GM21529 (cell line): ENCODE measurements at regions not wholly inside any gene's neighbourhood (a gene's known extent, or its start where the extent isn't known, plus 50 kb on each side); places are given as distances from the start of the nearest gene placed in this dataset.

ENCODE experiments used
- ATAC-seq: cut with Tn5 transposase; IDR thresholded peaks from one replicate; pipeline ENCODE4 v1.9.1; 2021; ENCODE audit not compliant: unreplicated experiment

DNA sequence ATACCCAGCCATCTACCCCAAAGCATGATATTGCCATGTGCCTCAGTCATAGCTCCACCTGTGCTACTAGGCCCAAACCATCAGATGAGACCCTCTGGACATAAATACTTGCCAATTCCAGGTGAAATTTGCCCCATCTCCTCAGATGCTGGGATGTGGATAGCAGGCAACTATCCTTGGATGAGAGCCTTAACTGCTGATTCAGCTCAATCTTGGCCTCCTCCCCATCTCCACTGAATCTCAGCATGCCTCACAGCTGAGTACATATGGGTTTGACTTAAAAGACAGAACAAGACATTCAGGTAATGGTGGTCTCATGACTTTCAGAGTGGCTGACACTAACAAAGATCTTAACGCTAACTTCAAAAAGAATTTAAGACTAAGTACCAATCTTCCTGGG, 50.8 kb upstream of the KLHL13 start:
- ATAC-seq, result no peak

DNA sequence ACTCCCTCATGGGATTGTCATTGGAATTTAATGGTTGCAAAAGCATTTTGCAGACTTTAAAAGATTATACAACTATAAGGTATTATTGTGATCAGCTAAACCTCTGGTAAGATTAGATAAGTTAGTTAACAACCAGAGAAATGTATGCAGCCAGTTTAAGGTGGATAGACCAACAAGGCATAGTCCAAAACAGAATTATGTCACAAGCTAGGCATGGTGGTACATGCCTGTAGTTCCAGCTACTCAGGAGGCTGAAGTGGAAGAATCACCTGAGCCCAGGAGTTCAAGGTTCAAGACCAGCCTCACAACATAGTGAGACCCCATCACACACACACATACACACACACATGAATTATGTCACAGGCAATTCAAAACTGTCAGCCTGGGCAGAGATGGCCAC, 54.7 kb upstream of the KLHL13 start:
- no peak for ATAC-seq

DNA sequence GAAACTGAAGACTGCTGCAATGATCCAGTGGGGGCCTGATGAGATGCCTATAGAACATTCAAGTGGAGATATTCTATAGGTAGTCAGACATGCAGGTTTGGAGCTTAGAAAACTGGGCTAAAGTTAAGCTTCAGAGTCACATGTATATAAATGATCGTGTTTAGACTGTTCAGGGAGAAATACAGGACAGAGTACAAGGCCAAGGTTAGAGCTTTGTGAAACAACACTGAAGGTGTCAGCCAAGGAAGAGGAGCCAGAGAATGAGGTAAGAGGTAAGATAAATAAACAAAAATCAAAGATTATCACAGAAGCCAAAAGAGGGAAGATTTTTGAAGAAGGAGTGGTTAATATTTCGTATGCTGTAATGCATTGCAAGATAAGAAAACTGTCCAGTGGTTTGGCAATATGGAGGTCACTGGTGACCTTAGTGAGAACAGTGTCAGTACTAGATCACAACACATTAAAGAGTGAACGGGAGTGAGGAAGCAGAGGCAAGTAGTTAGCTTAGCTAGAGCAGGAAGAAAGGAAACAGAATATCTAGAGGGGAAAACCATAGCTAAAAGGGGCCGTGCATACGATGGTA, 58.0 kb upstream of the KLHL13 start:
- no peak for ATAC-seq

DNA sequence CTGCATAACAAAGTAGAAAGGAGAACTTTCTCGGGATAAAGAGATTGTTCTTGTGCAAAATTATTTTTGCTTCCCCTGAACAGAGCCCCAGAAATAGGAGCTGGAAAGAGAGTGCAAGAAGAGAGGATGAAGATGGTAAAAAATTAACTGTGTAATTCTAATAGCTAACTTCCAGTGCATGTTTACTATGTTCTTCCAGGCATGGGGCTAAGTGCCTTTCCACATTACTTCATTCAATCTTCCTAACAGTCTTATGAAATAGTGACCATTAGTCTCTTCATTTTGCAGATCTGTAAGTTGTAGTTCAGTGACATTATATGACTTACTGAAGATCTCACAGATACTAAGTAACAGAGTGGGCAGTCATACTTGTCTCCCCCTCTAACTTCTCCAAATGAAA, 61.1 kb upstream of the KLHL13 start:
- no peak for ATAC-seq

DNA sequence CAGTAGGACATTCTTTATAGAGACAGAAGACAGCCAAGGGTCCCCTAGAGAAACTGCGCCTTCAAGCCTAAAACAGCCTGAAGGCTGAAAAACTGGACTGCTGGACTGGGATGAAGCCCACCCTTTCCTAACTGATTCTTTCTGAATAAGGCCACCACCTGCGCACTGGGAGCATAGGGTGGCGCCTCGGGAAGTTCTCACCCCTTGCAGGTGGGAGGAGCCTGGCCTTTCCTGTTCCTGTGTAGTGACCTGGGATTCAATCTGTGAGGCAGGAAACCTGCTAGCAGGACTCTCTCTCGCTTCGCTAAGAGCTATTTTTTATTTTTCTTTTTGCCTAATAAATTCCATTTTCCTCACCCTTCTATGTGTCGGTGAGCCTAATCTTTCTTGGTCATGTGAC, 61.8 kb upstream of the KLHL13 start:
- ATAC-seq, result no peak

DNA sequence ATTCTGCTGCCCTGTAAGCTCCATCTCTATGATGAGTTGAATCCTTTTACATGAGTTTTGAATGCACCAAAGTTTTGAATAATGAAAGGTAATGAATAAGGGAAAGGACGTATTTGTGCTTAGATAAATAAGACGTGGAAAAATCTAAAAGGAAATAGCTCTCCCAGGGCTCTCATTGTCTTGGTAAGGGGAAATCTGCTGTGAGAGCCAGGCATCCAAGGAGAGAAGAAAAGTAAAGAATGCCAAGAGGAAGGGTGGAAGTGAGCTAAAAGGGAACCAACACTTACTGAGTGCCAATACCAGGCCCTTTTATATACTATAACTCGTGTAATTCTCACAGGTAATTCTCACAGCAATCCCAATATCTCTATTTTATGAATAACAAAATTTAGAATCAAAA, 62.6 kb upstream of the KLHL13 start:
- no peak for ATAC-seq

DNA sequence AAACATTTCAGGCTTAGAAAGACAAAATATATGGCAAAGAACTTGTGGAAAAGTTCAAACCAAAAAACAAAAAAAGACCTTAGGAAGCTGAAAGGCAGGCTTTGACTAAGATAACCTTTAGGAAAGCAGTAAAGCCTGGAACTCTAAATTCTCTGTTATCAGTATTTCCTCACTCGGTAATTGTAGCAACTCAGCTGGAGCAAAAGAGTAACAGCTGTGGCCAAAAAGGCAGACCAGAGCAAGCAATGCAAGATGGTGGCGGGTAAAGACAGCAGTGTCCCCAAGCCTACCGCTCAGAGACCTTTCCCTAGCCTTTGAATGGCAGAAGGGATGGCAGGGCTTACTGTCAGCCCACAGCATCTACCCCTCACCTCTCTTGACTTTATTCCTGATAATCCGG, 63.1 kb upstream of the KLHL13 start:
- no peak for ATAC-seq

DNA sequence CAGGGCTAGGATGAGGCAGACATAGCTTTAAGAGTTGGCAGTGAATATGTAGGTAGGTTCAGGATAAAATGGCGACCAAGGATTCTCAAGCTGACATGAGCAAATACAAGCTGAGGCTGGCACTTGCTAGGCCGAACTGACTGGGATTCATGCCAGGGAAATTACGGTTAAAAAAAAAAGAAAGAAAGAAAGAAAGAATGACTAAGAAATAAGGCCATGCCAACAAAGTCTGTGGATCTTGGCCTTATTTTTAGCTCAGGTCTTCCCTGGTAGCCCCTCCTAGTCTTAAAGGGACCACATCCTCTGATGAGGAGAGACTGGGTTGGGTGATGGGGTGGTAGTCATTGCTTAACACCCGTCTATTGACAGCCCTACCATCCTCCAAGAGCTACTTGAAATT, 64.4 kb upstream of the KLHL13 start:
- no peak for ATAC-seq

DNA sequence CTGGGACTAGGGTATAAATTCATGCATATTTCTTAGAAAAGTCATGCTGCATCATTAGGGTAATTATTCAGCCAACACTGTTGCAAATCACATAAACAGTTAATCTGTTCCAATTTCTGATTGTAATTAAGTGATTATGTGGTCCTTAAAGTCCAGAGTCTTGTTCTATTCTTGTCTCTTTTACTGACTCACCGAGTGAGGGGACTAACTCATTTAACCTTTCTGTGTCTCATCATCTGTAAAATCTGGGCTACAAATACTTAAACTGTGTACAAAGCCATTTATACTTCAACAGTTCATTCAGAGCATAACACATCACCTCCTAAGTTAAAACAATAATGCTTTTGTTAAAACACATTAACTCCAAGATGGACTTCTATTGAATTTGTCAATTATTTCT, 65.4 kb upstream of the KLHL13 start:
- no peak for ATAC-seq

DNA sequence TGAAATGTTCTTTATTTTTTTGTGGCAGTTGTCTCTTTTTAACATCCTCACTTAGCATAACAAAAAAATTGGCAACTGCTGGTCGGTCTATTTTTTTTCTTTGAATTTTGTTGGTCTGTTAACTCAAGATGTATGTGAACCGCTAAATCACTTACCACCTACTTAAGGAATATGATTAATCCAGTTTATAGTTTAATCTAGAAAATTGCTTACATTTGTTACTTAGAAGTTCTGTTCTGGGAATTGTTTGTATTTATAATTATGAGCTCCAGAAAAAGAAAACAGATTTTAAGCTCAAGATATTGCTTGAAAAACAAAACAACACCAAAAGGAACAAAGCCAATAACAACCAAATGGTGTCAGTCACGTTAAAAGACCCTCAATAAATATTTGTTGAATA, 66.1 kb upstream of the KLHL13 start:
- no peak for ATAC-seq

DNA sequence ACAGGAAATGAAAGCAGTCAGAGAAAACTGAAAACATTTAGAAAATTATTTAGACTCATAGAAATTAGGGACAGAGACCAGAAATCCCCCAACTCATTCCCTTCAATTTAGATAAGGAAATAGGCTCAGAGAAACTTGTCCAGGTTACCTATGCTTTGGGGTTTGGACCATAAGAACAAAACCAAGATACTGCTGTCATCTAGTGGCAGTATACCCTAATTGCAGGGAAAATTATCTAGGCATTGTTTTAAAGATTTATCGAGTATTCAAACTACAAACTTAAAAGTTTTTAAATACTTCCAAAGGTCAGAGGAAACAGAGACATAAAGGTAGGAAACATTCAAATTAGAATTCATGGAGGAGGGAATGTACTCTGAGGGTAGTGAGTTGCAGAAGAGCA, 67.0 kb upstream of the KLHL13 start:
- no peak for ATAC-seq

DNA sequence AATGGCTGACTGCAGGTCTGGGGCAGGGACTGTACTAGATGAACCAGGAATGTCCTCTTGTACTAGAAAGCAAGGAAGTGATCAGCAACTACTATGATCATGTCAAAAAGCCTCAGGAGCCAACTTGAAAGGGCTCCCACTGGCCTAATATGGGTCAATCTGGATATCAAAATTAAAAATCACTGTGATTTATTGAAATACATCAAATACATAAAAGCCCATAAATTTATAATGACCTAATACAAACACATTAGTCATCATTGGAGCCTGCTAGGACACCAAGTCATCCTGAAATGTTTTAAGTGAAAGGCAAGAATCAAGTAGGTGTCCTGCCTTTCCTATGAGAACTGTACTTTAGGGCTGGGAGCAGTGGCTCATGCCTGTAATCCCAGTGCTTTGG, 70.5 kb upstream of the KLHL13 start:
- ATAC-seq, result no peak

DNA sequence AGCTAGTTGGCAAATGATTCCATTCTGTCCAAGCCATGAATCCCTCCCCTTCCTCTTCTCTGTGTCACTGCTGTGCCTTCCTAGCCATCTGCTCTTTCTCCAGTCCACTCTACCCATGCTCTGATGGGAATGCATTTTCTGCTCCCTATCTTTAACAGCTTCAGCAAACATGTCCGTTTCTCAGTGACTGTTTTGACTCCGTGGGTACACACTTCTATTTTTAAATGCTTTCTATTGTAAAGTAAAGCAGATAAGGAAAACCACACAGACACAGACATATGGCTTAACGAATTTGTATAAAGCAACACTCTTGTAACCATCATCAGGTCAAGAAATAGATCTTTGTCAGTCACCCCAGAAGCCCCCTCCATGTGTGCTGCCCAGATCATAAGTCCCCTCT, 72.4 kb upstream of the KLHL13 start:
- ATAC-seq, result no peak

DNA sequence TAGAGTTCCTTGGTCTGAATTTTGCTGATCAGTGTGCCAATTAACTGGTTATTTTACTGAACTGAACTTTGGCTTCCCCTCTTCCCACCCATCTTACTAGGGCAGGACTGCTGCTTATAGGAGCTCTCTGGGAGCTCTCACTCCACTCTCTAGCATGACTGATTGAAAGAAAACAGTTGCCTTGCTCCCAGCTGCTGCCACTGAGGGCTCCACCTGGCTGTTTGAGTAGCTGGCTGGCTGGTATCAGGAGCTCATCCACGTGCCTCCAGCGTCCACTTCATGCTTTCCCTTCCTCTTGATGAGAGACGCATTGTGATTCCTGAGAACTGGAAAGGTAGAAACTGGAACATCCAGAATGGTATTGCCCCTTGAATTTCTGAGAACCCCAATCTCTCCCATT, 73.0 kb upstream of the KLHL13 start:
- no peak for ATAC-seq

DNA sequence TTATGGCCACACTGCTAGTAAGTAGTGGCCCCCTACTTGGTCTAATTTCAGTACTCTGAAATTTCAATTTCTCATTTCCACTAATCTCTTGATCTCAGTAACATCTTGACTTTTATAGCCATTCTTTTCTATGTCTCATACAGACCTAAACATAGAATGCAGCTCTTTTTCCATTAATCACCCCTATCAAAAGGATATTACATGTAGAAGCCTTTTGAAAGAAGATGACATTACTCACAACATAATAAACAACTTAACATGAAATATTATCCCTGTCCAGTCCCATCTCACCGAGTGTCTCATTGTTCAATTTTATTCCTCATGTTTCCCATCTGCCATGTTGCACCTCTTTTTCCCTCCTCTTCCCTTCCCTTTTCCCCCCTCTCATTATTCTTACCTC, 81.1 kb upstream of the KLHL13 start:
- ATAC-seq, result no peak

DNA sequence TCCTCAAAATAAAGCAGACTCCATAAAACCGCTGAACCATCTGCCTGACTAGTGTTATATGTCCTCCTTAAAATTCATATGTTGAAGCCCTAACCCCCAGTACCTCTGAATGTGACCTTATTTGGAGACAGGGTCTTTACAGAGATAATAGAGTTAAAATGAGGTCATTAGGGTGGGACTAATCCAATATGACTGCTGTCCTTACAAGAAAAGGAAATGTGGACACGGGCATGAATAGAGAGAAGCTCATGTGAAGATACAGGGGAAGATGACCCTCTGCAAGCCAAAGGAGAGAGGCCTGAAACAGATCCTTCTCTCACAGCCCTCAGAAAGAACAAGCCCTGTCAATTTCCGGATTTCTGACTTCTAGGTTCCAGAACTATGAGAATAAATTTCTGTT, 82.0 kb upstream of the KLHL13 start:
- ATAC-seq, result no peak

DNA sequence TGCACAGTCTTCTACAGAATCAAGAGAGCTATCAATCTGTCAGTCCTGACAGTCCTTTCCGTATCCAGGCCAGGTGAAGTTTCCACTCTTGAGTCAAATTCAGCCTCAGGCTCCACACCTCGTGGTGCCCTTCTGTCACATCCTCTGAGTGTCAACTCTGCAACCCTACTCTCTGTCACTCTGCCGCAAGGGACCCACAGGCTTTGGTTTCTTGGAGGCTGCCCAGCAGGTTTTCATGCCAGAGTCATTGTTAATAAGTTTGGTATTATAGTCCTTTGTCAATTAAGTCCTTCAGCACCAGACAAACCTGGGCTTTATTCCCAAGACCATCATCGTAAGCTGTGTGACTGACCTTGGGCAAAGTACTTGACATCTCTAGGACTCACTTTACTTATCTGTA, 83.4 kb upstream of the KLHL13 start:
- no peak for ATAC-seq

DNA sequence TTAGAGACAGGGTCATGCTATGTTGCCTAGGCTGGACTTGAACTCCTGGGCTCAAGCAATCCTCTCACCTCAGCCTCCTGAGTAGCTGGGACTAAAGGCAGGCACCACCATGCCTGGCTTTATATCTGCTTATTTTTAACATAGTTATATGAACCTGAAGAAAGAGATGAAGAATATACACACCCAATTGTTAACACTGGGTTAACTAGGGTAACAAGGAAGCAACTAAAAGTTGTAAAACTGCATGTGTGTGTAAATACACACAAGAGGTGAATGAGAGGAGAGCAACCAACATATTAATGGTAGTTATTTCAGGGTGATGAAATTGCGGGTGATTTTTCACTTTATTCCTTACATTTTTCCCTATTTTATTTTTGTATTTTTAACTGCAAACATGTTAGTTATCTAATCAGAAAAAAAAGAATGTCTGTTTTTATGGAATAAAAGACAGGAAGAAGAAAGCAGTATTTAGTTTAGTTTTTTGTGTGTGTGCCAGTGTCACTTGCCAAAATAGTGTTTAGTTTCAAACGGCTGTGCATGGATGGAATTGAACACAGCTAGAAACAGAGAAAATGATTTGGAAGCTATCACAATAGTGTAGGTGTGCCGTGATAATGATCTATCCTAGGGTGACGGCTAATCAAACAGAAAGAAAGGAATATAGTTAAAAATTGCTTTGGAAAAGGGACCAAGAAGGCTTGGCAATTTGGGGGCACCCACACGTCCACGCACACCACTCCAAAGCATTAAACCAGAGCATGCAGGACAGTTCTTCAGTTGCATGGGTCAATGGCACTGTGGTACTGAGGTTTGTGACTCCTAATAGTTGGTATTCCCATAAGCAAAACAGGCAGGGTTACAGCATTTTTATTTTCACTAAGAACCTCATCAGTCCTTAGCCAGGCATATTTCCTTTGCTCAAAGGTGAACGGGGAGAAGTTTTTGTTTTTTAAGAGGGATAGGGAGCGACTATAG, 89.1 kb upstream of the KLHL13 start:
- no peak for ATAC-seq

DNA sequence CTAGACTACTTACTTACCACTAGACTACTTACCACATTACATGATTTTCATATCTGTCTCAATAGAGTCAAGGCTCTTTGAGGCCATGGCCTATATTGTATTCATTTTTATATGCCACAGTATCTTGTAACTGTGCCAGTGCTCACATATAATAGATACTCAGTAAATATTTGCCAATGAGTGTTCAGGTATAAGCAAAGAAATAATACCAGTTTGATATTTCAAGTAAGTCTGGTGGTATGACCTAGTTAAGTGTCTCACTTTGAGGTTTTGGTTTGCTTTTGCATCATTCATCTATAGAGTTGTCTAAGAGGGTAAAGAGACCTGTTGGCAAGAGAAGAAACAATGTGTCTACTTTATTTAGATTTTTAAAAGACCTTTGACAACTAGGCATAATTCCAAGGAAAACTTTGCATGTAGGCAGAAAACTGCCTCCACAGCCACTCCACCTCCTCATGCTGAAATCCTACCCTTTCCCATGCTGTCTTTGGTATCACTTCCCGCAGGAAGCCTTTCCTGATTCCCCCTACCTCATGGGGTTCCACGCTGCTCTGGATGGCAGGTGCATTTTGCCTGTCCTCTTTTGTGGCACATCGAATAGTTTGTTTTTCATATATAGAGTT, 91.3 kb upstream of the KLHL13 start:
- no peak for ATAC-seq

DNA sequence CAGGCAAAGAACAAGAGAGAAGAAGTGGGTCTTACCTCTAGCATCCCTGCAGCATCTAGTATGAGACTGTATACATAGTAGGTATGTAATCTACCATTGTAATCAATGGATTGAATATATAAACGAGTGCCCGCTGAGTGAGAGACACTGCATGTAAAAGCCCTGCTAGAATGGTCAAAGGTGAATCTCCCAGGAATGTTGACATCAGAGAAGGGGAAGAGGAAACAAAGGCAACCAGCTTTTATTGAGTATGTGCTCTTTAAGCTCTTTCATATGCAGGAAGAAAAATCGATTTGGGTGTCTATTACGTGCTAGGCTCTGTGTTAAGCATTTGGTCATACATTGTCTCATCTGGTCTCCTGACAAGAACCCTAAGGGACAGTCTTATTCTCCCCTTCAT, 91.9 kb upstream of the KLHL13 start:
- ATAC-seq, result no peak

DNA sequence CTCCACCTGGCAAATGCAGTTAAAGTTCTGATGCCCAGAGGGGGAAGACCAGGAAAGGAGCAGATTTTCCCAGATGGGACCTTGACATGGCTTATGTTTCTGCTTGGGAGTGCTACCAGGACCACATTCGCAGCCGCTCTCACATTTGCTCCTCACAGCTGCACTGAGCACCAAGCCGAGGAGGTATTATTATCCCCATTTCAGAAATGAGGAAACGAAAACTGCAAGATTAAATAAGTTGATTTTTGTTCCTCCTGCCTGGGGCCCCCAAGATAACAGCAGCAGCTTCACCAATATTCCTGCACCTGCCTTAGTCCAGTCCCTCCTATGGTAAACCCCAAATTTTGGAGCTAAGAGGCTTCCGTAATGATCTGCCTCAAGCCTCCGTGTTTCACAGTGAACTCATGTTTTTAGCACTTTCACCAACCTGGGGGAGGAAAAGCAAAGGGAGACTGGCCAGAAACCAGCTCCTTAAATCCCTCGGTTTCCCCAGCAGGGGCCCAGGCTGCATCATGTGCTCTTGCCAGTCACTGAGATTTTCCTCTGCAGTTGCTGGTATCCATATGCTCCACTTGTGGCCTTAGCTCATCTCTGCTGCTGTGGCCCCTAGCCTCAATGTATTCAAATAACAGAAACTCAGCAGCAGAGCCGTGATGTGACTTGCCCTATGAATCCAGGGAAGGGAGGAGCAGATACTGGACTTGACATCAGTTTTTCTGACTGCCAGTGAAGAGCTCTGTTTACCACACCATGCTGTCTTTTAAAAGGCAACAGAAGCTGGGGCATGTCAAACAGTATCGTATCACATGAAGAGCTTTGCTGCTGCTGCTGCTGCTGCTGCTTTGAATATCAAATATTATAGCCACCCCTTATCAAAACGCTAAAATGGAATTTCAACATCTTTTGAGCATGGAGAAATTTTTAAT, 95.5 kb upstream of the KLHL13 start:
- ATAC-seq, result peak; percentile 56
